GM19239 (cell line): ENCODE measurements at regions not wholly inside any gene's neighbourhood (a gene's known extent, or its start where the extent isn't known, plus 50 kb on each side); places are given as distances from the start of the nearest gene placed in this dataset.
"Not testable (repeated sequence)": the region's sequence is repeated elsewhere in the genome, so short reads cannot be mapped to it uniquely, and the experiment has no call there.

Experiments
- DNase-seq: peaks from one replicate; pipeline ENCODE4 v3.0.0; 2011; ENCODE audit warnings: low spot score; ENCODE audit not compliant: insufficient read length
- FAIRE-seq: peaks from 2 replicates; lab custom pipeline; 2011; peaks lifted over from hg19 to GRCh38; lab: Jason Lieb, UNC

DNA sequence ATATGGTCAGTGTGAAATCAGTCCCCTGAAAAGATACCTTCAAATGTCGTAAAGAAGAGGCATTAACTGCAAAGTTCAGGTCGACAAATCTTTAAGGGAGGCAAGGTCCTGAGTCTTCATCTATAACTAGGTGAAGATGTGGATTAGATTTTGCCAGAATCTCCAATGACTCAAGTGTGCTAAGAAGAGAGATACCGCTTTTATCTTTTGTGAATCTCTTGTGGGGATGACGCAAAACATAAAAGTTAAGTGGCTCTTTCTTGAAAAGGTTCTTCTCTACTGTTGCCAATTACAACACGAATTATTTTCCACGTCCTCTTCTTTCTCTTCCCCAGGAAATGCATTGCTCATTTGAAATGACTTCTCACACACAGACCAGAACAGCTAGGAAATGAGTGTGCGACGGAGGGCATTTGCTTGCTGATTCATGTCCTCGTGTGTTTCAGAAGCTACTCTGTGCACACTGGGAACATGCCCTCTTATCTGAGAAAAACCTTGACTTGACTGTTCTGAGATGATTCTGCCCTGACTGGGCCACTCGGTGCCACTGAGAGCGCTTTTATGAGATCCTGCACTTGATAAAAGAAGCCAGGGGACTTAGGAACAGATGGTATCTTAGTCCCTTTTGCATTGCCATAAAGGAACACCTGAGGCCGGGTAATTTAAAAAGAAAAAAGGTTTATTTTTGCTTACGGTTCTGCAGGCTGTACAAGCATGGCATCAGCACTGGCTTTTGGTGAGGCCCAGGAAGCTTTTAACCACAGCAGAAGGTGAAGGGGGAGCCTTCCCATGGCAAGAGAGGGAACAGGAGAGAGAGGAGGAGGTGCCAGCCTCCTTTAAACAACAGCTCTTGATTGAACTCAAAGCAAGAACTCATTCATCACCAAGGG is 169.5 kb upstream of the PFKP start:
- no peak for DNase-seq
- FAIRE-seq = no peak

DNA sequence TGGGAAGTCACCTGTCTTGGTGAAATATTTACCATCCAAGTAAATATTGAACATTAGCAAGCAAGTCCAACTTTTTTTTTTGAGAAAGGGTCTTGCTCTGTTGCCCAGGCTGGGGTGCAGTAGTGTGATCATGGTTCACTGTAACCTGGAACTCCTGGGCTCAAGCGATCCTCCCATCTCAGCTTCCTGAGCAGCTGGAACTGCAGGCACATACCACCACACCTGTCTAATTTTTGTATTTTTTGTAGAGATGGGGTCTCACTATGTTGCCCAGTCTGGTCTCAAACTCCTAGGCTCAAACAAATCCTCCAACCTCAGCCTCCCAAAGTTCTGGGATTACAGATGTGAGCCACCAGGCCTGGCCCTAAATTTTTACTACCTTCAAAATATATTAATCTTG is 171.0 kb upstream of the PFKP start:
- DNase-seq, FAIRE-seq: not testable (repeated sequence)

- DNase-seq (no peak), FAIRE-seq (no peak)
These were observed 171.7 kb upstream of the PFKP start for GRCh38 chr10:2895594-2896196.

DNA sequence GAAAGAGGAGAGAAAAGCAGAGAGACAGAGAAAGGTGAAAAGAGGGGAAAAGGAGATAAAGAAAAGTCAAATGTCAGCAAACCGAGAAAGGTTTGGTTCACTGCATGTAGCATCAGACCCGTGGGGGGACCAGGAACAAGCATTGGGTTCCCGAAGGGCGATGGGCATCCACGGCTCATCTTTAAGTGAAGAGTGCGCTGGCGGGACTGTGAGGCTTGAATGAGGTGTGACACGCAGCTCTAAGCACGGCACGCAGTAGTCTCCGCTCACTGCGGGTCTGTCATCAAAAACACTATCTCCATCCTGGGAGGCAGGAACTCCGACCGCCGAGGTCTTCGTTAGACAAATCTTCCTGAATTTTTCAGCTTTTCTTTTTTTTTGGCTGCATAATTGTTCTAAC is 173.4 kb upstream of the PFKP start:
- no peak for FAIRE-seq
- DNase-seq = no peak

DNA sequence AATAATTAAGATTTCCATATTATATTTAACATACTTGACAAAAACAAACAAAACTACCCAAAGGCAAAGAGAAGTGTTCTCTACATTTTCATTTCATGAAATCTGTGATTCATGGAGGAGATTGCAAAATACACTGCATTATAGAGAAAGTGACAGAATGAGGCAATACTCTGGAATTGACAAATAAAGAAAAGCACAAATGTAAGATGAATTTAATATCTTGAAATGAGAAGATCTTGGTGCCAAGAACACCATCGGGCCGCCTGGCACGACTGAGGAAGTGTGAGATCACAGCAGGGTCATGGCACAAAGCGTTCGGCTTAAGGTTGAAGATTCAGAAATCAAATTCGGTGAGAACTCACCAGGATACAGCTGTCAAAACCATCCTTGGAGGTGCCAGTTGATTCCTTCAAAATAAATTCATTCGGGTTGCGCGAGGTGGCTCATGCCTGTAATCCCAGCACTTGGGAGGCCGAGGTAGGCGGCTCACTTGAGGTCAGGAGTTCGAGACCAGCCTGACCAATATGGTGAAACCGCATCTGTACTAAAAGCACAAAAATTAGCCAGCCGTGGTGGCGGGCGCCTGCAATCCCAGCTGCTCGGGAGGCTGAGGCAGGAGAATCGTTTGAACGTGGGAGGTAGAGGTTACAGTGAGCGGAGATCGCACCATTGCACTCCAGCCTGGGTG is 174.0 kb upstream of the PFKP start:
- DNase-seq (no peak), FAIRE-seq (no peak)

DNA sequence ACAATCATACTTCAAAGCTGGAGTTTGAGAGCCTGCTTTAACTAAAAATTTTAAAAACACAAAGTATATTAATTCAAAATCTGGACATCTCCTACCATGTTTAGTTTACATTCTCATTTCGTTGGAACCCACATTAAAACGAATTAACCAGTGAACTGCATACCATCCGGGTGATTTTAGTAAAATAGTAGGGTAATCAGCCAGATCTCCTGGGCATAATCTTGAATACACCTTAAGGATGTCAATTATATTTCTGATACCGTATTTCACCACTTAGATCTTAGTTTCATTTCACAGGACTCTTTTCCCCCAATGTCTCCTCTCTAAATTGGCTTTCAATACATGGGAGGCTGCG is 175.6 kb upstream of the PFKP start:
- FAIRE-seq (no peak), DNase-seq (no peak)

GRCh38 chr10:2891073-2891769 is 176.1 kb upstream of the PFKP start:
- FAIRE-seq (no peak), DNase-seq (no peak)

- FAIRE-seq (no peak), DNase-seq (no peak)
These were observed 177.3 kb upstream of the PFKP start for GRCh38 chr10:2890093-2890492.

DNA sequence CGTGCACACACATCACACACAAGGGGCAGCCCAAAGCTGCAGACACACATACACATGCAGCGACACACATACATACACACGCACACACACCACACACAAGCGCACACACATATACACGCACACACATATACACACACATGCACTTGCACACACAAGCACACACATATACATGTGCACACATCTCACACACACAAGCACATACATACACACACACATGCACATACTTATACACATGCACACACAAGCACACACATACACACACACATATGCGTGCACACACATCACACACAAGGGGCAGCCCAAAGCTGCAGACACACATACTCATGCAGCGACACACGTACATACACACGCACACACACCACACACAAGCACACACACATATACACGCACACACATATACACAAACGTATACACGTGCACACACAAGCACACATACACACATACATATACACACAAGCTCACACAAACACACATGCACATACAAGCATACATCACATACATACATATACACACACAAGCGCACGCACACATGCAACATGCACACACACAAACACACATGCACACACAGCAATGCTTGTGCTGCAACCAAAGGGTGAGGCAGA is 178.8 kb upstream of the PFKP start:
- FAIRE-seq = no peak
- DNase-seq = no peak

- DNase-seq = no peak
- no peak for FAIRE-seq
These were observed 179.8 kb upstream of the PFKP start for GRCh38 chr10:2887391-2888070.

GRCh38 chr10:2886662-2887061 is 180.7 kb upstream of the PFKP start:
- FAIRE-seq = no peak
- DNase-seq = no peak

GRCh38 chr10:2885288-2886278 is 181.8 kb upstream of the PFKP start:
- DNase-seq (no peak), FAIRE-seq (no peak)

DNA sequence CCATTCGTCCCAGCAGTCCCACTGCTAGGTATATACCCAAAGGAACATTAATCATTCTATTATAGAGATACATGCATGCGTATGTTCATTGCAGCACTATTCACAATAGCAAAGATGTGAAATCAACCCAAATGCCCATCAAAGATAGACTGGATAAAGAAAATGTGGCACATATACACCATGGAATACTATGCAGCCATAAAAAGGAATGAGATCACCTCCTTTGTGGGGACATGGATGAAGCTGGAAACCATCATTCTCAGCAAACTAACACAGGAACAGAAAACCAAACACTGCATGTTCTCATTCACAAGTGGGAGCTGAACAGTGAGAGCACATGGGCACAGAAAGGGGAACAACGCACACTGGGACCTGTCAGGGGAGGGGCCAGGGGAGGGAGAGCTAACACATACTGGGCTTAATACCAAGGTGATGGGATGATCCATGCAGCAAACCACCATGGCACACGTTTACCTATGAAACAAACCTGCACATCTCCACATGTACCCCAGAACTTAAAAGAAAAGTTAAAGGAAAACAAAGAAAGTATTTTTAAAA is 183.3 kb upstream of the PFKP start:
- not testable (repeated sequence) for FAIRE-seq, DNase-seq

DNA sequence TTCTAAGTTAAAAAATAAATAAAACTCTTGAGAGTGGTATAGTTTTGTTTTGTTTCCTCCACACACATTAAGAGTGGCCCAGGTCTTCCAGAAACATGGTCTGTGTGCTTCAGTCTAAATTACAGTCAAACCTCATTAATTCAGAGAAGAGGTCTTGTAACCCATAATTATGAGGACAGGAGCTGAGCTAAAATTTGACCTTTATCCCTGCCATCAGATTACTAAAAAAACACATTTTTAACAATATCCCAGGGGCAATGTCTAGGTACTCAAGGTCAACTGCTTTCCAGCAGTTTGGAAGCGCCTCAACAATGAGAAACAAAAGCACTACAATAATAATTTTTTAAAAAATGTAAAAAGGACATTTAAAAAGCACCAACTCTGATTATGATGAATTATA is 184.1 kb upstream of the PFKP start:
- no peak for DNase-seq

DNA sequence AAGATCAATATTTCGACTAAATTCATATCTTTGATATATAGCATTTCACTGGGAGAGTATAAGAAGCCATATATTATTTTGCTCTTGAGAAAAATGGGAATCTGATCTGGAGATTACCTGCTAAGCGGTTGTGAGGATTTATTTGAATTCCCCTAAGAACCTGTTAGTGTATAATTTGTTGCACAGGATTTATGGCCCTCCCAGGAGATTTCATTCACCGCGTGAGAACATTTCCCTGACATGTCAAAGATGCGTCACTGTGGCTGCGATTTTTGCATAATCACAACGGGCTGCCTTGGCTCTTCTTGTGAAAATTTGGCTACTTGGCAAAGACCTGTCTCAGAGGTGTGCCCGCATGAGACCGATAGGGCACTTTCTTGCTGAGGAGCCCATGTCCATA is 184.7 kb upstream of the PFKP start:
- DNase-seq (no peak), FAIRE-seq (no peak)

More for the DNA sequence above, 184.1 kb upstream of the PFKP start:
- no peak for FAIRE-seq

DNA sequence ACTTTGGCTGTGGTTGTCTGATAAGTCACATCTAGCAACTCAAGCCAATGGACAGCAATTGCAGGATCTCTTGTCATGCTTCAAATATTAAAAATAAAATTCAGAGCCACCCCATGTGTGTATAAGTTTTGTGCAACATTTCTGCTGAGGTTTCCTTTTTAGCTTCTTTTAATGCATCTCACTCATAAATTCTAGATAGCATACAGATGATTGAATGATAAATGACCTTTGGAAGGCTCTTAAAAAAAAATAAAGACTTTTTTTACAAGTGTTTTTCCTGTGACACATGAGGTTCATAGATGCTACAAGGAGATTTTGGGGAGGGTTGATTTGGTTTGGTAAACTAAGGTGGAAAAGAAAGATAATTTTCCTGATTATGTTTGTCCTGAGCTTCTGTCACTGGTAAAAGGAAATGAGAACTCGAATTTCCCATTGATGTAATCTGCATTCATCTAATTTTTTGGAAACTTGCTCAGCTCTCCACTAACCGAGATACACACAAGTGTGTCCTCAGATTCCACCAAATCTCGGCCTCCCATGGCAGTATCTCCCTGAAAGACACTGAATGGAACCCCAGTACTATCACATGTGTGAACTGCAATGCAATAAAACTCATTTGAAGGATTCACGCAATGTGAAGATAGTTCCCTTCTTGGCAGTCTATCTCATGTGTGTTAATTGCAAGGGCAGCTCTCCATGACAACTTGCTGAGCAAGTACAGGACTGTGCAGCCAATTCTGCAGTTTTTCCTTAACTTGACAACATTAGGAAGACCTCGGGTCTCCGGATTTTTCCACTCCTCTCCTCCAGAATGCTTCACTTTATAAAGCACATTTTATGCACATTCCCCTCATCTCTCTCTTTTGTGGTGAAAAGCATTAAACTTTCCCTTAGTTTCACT is 185.4 kb upstream of the PFKP start:
- FAIRE-seq = no peak
- no peak for DNase-seq

- DNase-seq, FAIRE-seq: not testable (repeated sequence)
These were observed 187.3 kb upstream of the PFKP start for GRCh38 chr10:2880050-2880449.
